ENCODE measurements at regions not wholly inside any gene's neighbourhood (a gene's known extent, or its start where the extent isn't known, plus 50 kb on each side); places are given as distances from the start of the nearest gene placed in this dataset.

DNA sequence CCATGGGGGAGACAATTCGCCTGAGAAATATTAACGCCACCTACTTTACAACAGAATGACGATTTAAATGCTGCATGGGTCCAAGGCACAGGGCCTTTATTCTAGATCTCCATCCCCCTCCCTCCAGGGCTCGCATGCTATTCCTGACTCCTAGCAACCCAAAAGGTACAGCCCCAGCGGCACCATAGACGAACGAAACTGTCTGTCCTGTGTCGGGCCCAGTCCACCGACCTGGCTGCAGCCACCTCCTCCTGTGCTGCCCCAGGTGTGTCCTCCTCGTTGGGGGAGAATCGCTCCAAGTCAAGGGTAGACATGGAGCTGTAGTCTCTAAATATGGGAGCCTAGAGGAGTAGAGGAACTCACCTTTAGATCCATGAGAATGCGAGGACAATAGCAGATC, 196.5 kb downstream of the TOMM20 start:
- Histone ChIP-seq H3K4me3 (ENCODE audit: low read depth, low read length) (no peak overlapping the region), H3K36me3 (replicated peaks) (no peaks in the 10 kb centered on the region), H3K27me3 (replicated peaks) (no peaks in the 10 kb centered on the region), H3K27ac (no peak overlapping the region)
- no peak for TF ChIP-seq CTCF (IDR thresholded peaks at IDR 0.05; ENCODE audit: low read depth, low read length, missing control alignments)
- DNase-seq: no peak
- in situ Hi-C loops (cut with HindIII; ENCODE audit: low pct_ligation_motif_present, low sequenced_read_pairs): no loop called here

DNA sequence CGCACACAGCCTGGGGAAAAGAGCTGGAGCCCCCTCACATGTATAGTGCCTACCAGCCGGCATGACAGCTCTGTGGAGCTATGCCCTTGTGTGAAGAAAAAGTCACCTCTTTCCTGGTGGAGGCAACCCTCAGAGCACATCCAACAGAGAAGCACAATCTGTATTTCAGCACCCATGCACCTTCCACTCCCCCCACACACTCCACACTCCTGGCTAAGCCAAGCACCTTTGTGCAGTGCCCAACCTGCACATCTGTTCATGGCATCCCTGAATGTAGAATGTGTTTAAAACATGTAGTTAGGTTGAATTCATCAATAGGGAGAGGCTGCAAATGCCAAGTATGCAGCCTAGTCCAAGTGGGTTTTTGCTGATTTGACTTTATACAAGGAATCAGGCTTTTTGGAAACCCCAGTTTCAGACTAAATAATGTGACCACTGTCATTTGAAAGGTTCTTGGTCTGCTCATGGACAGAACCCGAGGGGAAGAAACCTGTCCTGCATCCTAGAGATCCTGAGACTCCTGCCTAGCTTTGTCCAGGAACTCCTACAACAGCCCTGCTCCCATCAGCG, 197.1 kb downstream of the TOMM20 start:
- no peak overlapping the region for H3K4me3 ChIP-seq (ENCODE audit: low read depth, low read length)
- TF ChIP-seq CTCF (IDR thresholded peaks at IDR 0.05; ENCODE audit: low read depth, low read length, missing control alignments): no peak
- H3K27me3 ChIP-seq (replicated peaks): no peaks in the 10 kb centered on the region
- no peaks in the 10 kb centered on the region for H3K36me3 ChIP-seq (replicated peaks)
- H3K27ac ChIP-seq: no peak overlapping the region
- DNase-seq: no peak
- in situ Hi-C loops (cut with HindIII; ENCODE audit: low pct_ligation_motif_present, low sequenced_read_pairs): no loop called here

- no peak for TF ChIP-seq CTCF (IDR thresholded peaks at IDR 0.05; ENCODE audit: low read depth, low read length, missing control alignments)
- no peak overlapping the region for H3K4me3 ChIP-seq (ENCODE audit: low read depth, low read length)
- no peaks in the 10 kb centered on the region for H3K27me3 ChIP-seq (replicated peaks)
- H3K36me3 ChIP-seq (replicated peaks): no peaks in the 10 kb centered on the region
- no peak for DNase-seq
- no peak overlapping the region for H3K27ac ChIP-seq
- in situ Hi-C loops (cut with HindIII; ENCODE audit: low pct_ligation_motif_present, low sequenced_read_pairs): no loop called here
Measured at GRCh38 chr1:234929369-234929768, 199.3 kb downstream of the TOMM20 start.

DNA sequence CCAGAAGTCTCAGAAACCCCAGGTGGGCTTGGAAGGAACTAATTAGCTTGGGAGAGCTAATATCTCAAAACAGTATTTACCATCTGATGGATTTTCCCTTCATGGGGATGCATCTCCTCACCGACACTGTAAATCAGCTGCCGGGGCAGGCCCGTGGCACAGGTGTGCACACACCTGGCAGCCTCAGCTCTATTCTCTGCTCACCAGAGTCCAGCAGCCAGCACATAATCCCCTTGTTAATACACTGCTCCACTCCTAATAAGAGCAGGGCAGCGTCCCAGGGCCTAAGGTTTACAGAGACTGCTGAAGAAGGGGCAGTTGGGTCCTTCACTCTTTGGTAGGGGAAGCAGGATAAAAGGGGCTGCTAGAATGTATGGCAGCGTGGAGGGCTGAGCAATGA, 200.0 kb downstream of the TOMM20 start:
- in situ Hi-C loops (cut with HindIII; ENCODE audit: low pct_ligation_motif_present, low sequenced_read_pairs): no loop called here
- no peak for DNase-seq

DNA sequence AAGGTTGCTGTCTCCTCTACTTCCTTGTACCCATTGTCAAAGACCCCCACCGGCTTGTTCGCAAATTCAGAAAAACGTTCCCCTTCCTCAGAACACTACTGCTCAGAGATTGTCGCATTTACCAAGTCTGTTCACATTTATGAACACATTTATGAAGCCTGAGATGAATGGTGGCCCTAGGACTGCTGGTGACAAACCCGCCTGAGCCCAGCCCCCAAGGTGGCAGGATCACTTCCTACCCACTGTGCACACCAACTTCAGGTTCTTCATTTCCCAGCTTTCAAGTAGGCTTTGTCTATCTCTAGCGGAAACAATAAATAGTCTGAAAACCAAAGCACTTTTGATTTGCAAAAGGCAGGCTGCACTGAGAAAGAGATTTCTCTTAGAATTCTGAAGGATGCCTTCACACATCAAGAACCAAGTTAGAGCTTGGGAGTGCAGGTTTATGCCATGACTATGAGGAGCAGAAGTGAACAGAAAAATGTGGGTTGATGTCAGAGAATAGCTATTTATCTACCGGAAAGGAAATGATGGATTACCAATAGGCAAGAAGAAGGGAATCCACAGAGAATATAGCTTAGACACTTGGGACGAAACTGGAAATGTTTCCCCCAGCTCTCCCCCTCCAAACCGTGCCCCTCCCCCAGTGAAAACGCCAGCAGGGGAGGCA, 200.5 kb downstream of the TOMM20 start:
- H3K36me3 ChIP-seq (replicated peaks): no peaks in the 10 kb centered on the region
- no peak overlapping the region for H3K4me3 ChIP-seq (ENCODE audit: low read depth, low read length)
- in situ Hi-C loops (cut with HindIII; ENCODE audit: low pct_ligation_motif_present, low sequenced_read_pairs): no loop called here
- H3K27ac ChIP-seq: no peak overlapping the region
- no peak for TF ChIP-seq CTCF (IDR thresholded peaks at IDR 0.05; ENCODE audit: low read depth, low read length, missing control alignments)
- no peak for DNase-seq
- H3K27me3 ChIP-seq (replicated peaks): no peaks in the 10 kb centered on the region

More for the DNA sequence above, 200.0 kb downstream of the TOMM20 start:
- Histone ChIP-seq H3K36me3 (replicated peaks) (no peaks in the 10 kb centered on the region), H3K4me3 (ENCODE audit: low read depth, low read length) (no peak overlapping the region), H3K27me3 (replicated peaks) (no peaks in the 10 kb centered on the region), H3K27ac (no peak overlapping the region)
- TF ChIP-seq CTCF (IDR thresholded peaks at IDR 0.05; ENCODE audit: low read depth, low read length, missing control alignments): no peak

Data from brain microvascular endothelial cell (primary cell).